NOMO-1 treated with DMSO at 0.1 percent for 48 hours (cell line): ENCODE measurements at regions not wholly inside any gene's neighbourhood (a gene's known extent, or its start where the extent isn't known, plus 50 kb on each side); places are given as distances from the start of the nearest gene placed in this dataset.
"Not testable (repeated sequence)": the region's sequence is repeated elsewhere in the genome, so short reads cannot be mapped to it uniquely, and the experiment has no call there.

ENCODE experiments used
- DNase-seq: peaks from one replicate; lab custom pipeline; 2025; ENCODE audit not compliant: unreplicated experiment; lab: John Stamatoyannopoulos, UW

DNA sequence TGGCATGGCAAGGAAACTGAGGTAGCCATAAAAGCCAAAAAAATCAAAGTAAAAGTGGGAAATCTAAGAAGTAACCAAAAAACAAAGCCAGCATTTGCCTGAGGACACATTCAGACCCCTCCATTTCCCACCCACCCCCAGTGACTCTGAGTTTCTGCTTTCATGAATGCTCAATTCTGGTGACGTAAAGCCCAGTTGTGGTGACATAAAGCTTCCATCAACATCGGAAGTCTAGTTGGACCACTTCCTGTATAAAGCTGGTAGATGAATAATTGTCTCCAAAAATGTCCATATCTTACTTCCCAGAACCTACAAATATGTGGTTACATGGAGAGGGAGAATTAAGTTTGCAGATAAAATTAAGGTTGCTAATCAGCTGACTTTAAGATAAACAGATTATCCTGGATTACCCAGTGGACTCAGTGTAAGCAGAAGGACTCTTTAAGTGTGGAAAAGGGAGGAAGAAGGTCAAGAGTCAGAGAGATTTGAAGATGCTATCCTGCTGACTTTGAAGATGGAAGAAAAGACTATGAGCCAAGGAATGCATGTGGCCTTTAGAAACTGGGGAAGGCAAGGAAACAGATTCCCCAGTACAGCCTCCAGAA lies 62.0 kb upstream of the ST3GAL6 start:
- DNase-seq: no peak

DNA sequence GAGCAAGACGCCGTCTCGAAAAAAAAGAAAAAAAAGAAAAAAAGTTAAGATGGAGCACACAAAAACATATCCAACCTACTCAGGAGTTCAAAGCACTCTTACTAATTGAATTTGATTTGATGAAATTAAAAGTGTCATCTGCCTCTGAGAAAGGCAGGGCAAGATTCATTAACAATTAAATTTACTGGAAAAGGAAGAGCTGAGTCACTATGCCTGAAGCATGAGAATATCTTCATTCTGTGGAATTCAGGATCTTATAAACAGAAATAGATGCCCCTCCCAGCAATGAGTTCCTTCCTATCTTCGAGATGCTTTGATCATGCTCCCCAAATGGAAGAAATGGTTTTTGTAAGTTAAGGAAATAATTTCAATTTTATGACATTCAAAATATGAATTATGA lies 61.0 kb upstream of the ST3GAL6 start:
- no peak for DNase-seq

DNA sequence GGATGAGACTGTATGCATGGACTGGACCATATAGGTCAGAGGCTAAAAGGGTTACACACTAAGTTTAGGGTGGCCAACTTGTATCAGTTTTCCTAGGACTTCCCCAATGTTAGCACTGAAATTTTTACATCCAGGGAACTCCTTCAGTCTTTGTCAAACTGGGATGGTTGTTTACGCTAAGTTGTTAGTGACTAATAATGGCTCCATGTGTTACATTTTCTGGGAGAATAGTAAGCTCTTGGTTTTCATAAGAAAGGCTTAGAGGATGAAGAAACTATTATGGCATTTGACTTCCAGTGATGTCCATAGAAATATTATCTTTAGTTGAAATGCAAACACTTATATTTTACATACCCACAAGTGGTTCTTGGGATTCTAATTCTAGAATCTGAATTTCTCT lies 57.9 kb upstream of the ST3GAL6 start:
- no peak for DNase-seq

DNA sequence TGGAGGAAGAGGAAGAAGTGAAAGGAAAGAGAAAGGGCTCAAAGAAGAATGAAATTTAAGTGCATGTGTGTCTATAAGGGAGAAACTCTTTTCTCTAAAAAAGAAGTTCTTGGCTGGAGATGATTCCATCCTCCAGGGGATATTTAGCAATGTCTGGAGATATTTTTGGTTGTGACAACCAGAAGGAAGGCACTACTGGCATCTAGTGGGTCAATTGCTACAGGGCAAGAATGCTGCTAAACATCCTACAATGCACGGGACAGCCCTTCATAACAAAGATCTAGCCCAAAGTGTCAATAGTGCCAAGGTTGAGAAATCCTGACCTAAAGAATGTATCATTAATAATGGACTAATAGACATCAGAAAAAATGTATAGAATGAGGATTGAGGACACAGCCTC lies 57.4 kb upstream of the ST3GAL6 start:
- DNase-seq: no peak

DNA sequence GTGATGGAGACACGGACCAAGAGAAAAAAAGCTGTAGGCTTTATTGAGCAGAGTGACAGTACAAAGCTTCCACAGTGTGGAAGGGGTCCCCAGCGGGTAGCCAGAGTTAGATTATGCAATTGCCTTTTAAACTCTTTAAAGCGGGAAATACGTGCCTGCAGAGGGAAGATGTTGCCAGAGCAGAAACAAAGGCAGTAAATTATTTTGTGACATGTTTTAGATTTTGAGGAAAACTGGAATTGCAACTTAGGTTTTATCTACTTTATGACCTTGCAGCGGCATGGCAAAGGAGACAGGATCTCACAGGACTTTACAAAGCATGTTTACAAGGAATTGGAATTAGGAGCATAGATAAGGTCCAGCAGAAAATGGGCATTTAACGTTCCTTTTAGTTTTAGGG lies 54.5 kb upstream of the ST3GAL6 start:
- peak; percentile 17 for DNase-seq

DNA sequence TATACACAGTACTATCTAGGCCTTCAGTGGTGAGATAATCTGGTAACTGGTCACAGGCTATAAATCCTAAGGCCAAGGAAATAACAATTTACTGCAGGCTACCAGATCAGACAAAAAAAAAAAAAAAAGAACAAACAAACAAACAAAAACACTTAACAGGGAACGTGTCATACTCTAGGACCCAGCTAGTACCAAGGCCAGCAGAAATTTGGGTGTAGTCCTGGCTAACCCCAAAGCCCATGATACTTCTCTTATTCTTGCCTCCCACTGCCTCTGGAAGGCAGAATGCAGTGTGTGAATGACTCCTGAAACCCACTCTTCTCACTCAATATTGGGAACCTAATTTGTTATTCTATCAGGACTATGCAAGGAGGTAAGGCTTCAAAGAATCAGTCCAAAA lies 53.7 kb upstream of the ST3GAL6 start:
- DNase-seq: no peak

DNA sequence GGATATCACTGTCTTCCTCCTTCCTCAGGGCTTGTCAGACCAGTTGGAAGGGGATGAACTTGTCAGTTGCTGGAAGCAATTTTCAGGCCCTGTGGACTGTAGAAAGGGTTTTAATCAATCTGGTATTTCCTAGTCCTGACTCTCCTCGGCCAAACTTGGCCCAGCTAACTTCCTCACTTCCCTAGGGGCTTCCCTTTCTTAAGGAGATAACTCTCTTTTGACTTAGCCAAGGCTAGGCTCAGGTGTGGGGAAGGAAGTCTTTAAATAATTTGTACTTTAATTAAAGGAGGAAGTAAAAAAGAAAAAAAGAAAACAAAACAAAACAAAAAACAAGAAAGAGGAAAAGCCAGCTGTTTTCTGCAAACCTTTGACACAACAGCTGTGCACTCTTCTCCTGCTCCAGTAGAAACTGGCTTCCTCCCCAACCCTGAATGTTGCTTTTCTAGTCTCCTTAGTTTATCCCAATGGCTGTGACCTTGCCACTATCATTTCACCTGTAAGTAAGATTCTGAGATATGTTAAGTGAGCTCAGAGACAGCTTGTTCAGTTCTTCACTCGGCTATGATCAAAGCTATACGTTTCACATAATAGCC lies 53.0 kb upstream of the ST3GAL6 start:
- DNase-seq: no peak

DNA sequence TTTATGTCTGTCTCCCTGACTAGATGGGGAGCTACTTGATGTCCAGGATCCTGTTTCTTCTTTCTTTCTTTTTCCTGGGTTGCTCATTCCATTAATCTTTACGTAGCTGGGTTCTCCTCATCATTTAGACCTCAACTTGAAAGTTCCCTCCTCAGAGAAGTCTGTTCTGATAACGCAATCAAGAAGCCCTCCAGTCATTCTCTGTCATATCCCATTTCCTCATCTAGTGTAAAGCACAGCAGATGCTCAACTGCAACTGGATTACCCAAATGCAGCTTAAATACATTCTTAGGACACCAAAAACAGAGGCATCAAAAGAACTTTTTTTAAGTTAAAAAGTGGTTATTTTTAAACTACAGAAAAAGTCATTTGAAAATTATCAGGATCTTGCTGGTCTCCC lies 51.7 kb upstream of the ST3GAL6 start:
- DNase-seq: no peak

DNA sequence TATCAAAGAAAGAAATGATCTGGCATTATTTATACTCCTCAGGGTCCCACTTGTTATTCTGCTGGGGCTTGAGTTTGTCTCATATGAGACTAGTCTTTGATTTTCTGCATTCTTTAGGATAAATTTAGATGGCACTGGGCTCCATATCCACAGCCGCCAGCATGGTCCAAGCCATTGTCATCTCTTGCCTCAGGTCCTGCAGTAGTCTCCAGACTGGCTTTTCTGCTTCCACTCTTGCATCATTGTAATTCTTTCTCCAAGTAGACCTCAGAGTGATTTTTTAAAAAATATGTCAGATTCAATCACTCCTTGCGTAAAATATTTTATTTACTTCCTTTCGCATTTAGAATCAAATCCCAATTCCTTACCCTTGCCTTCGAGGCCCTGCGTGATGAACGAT lies 50.4 kb upstream of the ST3GAL6 start:
- no peak for DNase-seq

DNA sequence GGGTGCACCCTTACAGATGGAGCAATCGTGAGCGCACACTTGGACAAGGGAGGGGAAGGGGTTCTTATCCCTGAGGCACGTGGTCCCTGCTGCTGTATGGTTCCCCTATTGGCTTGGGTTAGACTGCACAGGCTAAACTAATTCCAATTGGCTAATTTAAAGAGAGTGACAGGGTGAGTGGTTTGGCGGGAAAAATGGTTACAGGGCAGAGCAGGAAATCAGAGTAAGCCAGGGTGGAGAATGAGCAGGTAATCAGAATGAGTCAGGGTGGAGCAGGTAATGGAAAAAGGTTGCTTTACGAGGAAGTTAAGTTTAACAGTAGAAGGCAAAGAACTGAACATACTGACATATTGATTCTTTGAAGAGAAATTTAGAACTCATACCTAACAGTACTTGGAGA lies 49.8 kb upstream of the ST3GAL6 start:
- not testable (repeated sequence) for DNase-seq
